T47D (cell line): ENCODE measurements at regions not wholly inside any gene's neighbourhood (a gene's known extent, or its start where the extent isn't known, plus 50 kb on each side); places are given as distances from the start of the nearest gene placed in this dataset.

ENCODE experiments used
- DNase-seq, 2 experiments: peaks; one replicate each; pipeline versions ENCODE4 v3.0.0 to v3.0.0-alpha.2; 2011 to 2012; ENCODE audit warnings: low read depth in 1 of 2, low spot score in 1 of 2
- JUND ChIP-seq: IDR thresholded peaks from 2 replicates; pipeline ENCODE4 v1.6.1; 2012; ENCODE audit warnings: low read depth
- in situ Hi-C: cut with HindIII; loops from 2 replicates; pipeline ENCODE4 v1.10.0; 2016; ENCODE audit warnings: low sequenced_read_pairs, low pct_unique_long_range_greater_than_20kb

DNA sequence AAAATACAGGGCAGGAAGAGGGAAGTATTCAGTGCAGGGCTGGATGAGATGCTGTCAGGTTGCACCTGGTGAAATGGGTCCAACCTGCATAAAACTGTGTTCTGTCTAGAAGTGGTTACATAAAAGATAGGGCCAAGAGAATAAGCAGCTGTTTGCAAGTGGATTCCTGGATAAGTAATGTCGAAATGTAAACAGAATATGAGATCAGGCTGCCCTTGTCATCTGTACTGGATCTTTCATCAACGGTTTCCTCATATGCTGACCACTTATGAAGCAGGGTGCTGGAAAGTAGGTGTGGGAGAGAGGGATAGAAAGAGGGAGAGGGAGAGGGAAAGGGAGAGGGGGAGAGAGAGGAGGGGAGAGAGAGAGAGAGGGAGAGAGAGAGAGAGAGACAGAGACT is 349.8 kb upstream of the CPEB2 start:
- TF ChIP-seq JUND: no peak
- DNase-seq: no peak
- in situ Hi-C loops: no loop called here

GRCh38 chr4:14653338-14653737 is 348.9 kb upstream of the CPEB2 start:
- no peak for DNase-seq
- in situ Hi-C loops: no loop called here
- no peak for TF ChIP-seq JUND

- TF ChIP-seq JUND: no peak
- in situ Hi-C loops: no loop called here
- DNase-seq: no peak
Measured at GRCh38 chr4:14659286-14659685, 343.0 kb upstream of the CPEB2 start.

DNA sequence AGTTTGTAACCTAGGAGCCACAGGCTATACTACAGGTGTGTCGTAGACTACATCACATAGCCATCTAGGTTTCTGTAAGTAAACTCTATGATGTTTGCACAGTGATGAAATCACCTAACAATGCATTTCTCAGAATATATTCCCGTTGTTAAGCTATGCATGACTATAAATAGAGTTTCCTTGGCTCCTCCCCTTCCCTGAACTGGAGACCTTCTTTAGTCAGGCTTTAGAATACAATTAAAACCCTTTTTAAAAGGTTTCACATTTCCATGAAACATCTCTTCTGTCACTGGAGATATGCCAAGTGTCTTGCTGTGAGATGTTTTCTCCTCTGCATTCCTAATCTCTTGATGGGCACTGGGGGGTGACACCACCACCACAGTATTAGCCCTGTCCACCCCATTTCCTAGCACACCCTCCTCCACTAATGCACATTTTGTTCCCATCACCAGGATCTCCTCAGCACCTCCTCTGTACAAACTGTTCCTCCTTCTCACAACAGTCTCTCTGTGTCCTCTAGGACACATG is 334.6 kb upstream of the CPEB2 start:
- in situ Hi-C loops: no loop called here
- peak in 1 of 2 experiments; percentile 34 for DNase-seq

GRCh38 chr4:14668296-14668695 is 334.0 kb upstream of the CPEB2 start:
- no peak for TF ChIP-seq JUND
- DNase-seq: no peak
- in situ Hi-C loops: no loop called here

More for the DNA sequence above, 334.6 kb upstream of the CPEB2 start:
- TF ChIP-seq JUND: no peak

DNA sequence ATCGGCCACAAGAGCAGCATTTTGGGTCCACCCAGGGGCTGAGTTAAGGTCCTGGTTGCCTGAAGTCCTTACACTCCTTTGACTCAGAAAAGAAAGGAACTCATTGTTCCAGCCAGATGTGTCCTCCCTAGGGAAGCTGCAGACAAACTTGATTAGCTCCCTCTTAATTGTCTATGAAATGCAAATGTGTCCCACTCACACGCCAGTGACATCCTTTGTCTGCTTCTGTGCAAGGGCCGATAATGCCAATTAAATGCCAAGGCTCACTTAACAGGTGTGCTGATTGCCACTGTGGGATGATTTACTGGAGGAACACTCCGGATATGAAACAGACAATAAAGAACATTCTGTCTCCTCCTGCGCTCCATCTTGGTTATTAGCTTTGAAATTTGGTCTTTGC is 332.9 kb upstream of the CPEB2 start:
- TF ChIP-seq JUND: no peak
- no peak for DNase-seq
- in situ Hi-C loops: no loop called here

GRCh38 chr4:14671146-14671545 is 331.1 kb upstream of the CPEB2 start:
- no peak for DNase-seq
- TF ChIP-seq JUND: no peak
- in situ Hi-C loops: no loop called here

DNA sequence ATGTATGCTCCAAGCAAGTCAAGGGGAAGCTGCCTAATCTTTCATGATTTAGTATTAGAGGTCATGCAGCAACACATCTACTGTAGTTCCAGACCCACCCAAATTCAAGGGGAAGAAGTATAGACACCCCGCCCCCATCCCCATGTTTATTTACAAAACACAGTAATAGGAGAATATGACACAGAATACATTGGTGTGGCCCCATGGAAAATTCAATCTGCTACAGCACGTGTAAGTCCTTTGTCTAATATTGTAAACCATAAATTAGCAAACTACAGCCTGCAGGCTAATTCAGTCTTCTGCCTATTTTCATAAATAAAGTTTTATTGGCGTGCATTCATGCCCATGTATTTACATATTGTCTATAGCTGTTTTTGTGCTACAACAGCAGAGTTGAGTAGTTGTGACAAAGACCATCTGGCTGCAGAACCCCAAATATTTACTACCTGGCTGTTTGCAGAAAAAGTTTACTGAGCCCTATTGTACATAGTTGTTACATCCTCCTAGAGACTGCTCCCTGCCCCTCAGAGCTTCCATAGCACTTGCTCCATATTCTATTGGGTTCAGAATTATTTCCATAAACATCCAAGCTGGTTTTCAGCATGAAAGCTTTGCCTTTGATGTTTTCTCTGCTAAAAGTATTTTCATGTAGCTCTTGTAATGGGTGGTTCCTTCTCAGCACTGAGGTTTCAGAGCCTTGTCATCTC is 326.8 kb upstream of the CPEB2 start:
- TF ChIP-seq JUND: no peak
- in situ Hi-C loops: no loop called here
- DNase-seq: no peak

DNA sequence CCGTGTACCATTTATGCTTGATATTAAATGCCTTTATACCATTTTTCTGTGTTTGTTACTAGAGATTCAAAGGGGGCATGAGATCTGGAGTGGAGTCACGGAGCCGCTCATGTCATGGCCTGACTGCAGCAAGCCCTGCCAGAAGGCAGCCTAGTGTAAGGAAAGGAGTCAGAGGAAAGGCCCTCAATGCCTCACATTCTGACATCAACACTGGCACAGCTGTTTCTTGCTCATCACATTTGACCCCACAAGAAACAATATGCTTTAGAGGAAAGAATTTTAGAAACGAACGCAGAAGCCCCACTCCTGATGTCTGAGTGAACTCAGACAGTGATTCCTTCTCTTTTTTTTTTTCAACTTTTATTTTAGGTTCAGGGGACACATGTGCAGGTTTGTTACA is 322.4 kb upstream of the CPEB2 start:
- no peak for TF ChIP-seq JUND
- in situ Hi-C loops: no loop called here
- DNase-seq: no peak

DNA sequence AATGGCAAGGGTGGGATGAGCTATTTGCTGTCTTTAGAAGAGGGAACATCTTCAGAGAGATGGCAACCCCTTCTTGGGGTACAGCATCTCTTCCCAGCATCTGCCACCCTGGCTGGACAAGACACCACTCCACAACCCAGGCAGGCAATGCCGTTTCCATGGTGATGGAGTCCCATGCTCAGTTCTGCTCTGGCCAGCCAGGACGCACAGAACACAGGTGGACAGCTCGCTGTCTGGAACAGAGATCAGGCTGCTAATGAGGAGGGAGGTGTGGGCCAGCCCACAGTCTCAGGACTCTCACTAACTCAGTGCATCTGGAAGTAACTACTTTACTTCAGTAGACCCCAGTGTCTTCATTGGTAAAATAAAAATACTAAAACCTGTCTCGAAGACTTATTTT is 321.0 kb upstream of the CPEB2 start:
- no peak for DNase-seq
- no peak for TF ChIP-seq JUND
- in situ Hi-C loops: no loop called here

DNA sequence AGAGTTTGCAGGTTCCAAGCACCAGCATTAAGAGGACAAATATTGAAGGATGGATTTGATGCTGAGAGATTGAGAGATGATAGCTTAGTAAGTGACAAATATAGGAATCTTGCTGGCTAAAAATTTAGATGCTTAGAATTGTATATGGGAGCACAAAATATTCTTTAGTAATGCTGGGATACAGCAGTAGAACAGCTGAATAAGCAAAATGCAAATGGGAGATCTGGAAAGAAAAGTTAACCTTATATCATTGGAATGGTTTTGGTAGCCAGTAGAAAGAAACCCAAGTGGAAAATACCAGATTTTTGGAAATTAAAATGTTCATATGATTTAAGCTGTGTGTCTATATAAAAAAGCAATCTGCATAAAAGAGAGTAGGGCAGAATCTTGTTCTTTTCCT is 308.6 kb upstream of the CPEB2 start:
- in situ Hi-C loops: no loop called here
- TF ChIP-seq JUND: no peak
- no peak for DNase-seq

- in situ Hi-C loops: no loop called here
- no peak for DNase-seq
- no peak for TF ChIP-seq JUND
Measured at GRCh38 chr4:14695095-14695845, 307.0 kb upstream of the CPEB2 start.

DNA sequence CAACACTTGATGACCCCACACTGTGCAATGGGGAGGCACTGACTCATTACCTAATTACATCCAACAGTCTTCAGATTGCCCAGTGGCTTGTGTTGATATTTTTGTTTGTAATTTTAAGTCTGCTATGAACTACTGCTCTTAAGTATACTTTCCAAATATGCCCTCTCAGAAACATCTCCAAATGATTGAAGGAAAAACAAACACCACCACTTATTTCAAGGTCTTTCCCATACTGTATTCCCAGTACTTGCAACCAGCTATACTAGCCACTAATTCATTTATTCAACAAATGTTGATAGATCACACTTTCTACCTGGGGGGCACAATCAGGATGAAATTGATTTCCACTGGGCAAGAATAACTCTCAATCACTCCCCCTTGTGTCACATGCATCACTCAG is 302.2 kb upstream of the CPEB2 start:
- in situ Hi-C loops: no loop called here
- DNase-seq: no peak
- no peak for TF ChIP-seq JUND
